Fibroblast of peridontal ligament (primary cell): ENCODE measurements at regions not wholly inside any gene's neighbourhood (a gene's known extent, or its start where the extent isn't known, plus 50 kb on each side); places are given as distances from the start of the nearest gene placed in this dataset.
"Not testable (repeated sequence)": the region's sequence is repeated elsewhere in the genome, so short reads cannot be mapped to it uniquely, and the experiment has no call there.

Experiments
- DNase-seq: peaks from one replicate; pipeline ENCODE4 v3.0.0-alpha.2; 2010; ENCODE audit errors: extremely low read depth

- no peak for DNase-seq
Observed at GRCh38 chr6:103910018-103910417, 949.7 kb downstream of the HACE1 start.

GRCh38 chr6:103908898-103909297 is 950.8 kb downstream of the HACE1 start:
- DNase-seq = no peak

GRCh38 chr6:103895136-103895535 is 964.6 kb downstream of the HACE1 start:
- no peak for DNase-seq

- DNase-seq = no peak
Observed at GRCh38 chr6:103893141-103893581, 966.6 kb downstream of the HACE1 start.

- DNase-seq = no peak
Observed at GRCh38 chr6:103886951-103887350, 972.8 kb downstream of the HACE1 start.

- DNase-seq = no peak
Observed at GRCh38 chr6:103885446-103885845, 974.3 kb downstream of the HACE1 start.

GRCh38 chr6:103879800-103880199 is 979.9 kb downstream of the HACE1 start:
- no peak for DNase-seq

- no peak for DNase-seq
Observed at GRCh38 chr6:103875221-103875620, 984.5 kb downstream of the HACE1 start.

- DNase-seq = no peak
Observed at GRCh38 chr6:103874575-103874974, 985.1 kb downstream of the HACE1 start.

GRCh38 chr6:103872678-103873077 is 987.0 kb downstream of the HACE1 start:
- DNase-seq = no peak

- no peak for DNase-seq
Observed at GRCh38 chr6:103872233-103872632, 987.5 kb downstream of the HACE1 start.

GRCh38 chr6:103870970-103871369 is 988.7 kb downstream of the HACE1 start:
- no peak for DNase-seq

GRCh38 chr6:103862297-103862696 is 997.4 kb downstream of the HACE1 start:
- no peak for DNase-seq

- no peak for DNase-seq
Observed at GRCh38 chr6:103858003-103858402, 1001.7 kb downstream of the HACE1 start.

- DNase-seq = no peak
Observed at GRCh38 chr6:103855750-103856149, 1004.0 kb downstream of the HACE1 start.

- no peak for DNase-seq
Observed at GRCh38 chr6:103854059-103854458, 1005.7 kb downstream of the HACE1 start.

GRCh38 chr6:103838457-103838856 is 1021.3 kb downstream of the HACE1 start:
- no peak for DNase-seq

GRCh38 chr6:103826209-103826608 is 1033.5 kb downstream of the HACE1 start:
- no peak for DNase-seq

GRCh38 chr6:103820148-103820547 is 1039.6 kb downstream of the HACE1 start:
- DNase-seq = no peak

- DNase-seq = no peak
Observed at GRCh38 chr6:103819509-103819908, 1040.2 kb downstream of the HACE1 start.

- no peak for DNase-seq
Observed at GRCh38 chr6:103812970-103813369, 1046.7 kb downstream of the HACE1 start.

- DNase-seq = not testable (repeated sequence)
Observed at GRCh38 chr6:103801901-103802479, 1057.7 kb downstream of the HACE1 start.

GRCh38 chr6:103799971-103800670 is 1059.6 kb downstream of the HACE1 start:
- DNase-seq = no peak

- DNase-seq = no peak
Observed at GRCh38 chr6:103798166-103798565, 1061.6 kb downstream of the HACE1 start.
